NCI-H748 (cell line): ENCODE measurements at regions not wholly inside any gene's neighbourhood (a gene's known extent, or its start where the extent isn't known, plus 50 kb on each side); places are given as distances from the start of the nearest gene placed in this dataset.

ENCODE experiments used
- DNase-seq: peaks from one replicate; lab custom pipeline; 2025; ENCODE audit not compliant: unreplicated experiment; lab: John Stamatoyannopoulos, UW

GRCh38 chr20:50272724-50273446, 82.3 kb downstream of the CEBPB start:
- DNase-seq = no peak

GRCh38 chr20:50273601-50274491, 83.2 kb downstream of the CEBPB start:
- DNase-seq = no peak

- no peak for DNase-seq
Observed at GRCh38 chr20:50274570-50275430, 84.2 kb downstream of the CEBPB start.

GRCh38 chr20:50276119-50277063, 85.8 kb downstream of the CEBPB start:
- no peak for DNase-seq

- no peak for DNase-seq
Observed at GRCh38 chr20:50277064-50277415, 86.4 kb downstream of the CEBPB start.

- DNase-seq = no peak
Observed at GRCh38 chr20:50277460-50278376, 87.1 kb downstream of the CEBPB start.

- no peak for DNase-seq
Observed at GRCh38 chr20:50278377-50278683, 87.7 kb downstream of the CEBPB start.

- no peak for DNase-seq
Observed at GRCh38 chr20:50278684-50279531, 88.3 kb downstream of the CEBPB start.

- DNase-seq = no peak
Observed at GRCh38 chr20:50279988-50280850, 89.6 kb downstream of the CEBPB start.

GRCh38 chr20:50280851-50281655, 90.4 kb downstream of the CEBPB start:
- DNase-seq = no peak

GRCh38 chr20:50281831-50282591, 91.4 kb downstream of the CEBPB start:
- DNase-seq = no peak

- DNase-seq = no peak
Observed at GRCh38 chr20:50282592-50283241, 92.1 kb downstream of the CEBPB start.

- no peak for DNase-seq
Observed at GRCh38 chr20:50283370-50283769, 92.7 kb downstream of the CEBPB start.

GRCh38 chr20:50283922-50284810, 93.5 kb downstream of the CEBPB start:
- no peak for DNase-seq
